Mucosa of stomach (tissue), 1 donor: ENCODE measurements at regions not wholly inside any gene's neighbourhood (a gene's known extent, or its start where the extent isn't known, plus 50 kb on each side); places are given as distances from the start of the nearest gene placed in this dataset.

ENCODE experiments used
- H3K27me3 ChIP-seq: one replicate; pipeline ENCODE4 v1.7.0; 2013; ENCODE audit warnings: mild to moderate bottlenecking, low read length; ENCODE audit not compliant: control insufficient read depth, insufficient read depth
- H3K36me3 ChIP-seq: one replicate; pipeline ENCODE4 v1.7.0; 2013; ENCODE audit warnings: low read length; ENCODE audit not compliant: control insufficient read depth, insufficient read depth
- H3K4me1 ChIP-seq: one replicate; pipeline ENCODE4 v1.7.0; 2013; ENCODE audit warnings: mild to moderate bottlenecking, low read length; ENCODE audit not compliant: control insufficient read depth, insufficient read depth
- H3K4me3 ChIP-seq: one replicate; pipeline ENCODE4 v1.7.0; 2013; ENCODE audit warnings: low read length
- H3K9ac ChIP-seq: one replicate; pipeline ENCODE4 v1.7.0; 2013; ENCODE audit warnings: mild to moderate bottlenecking, low read length, moderate library complexity
- H3K9me3 ChIP-seq: one replicate; pipeline ENCODE4 v1.7.0; 2013; ENCODE audit warnings: mild to moderate bottlenecking, low read length, moderate library complexity; ENCODE audit not compliant: control insufficient read depth
- donor health status: Pancreatic carcinoma.

- Histone ChIP-seq H3K27me3 (no peaks in the 10 kb centered on the region), H3K36me3 (no peaks in the 10 kb centered on the region), H3K9me3 (no peaks in the 10 kb centered on the region), H3K9ac (no peak overlapping the region), H3K4me1 (no peaks in the 10 kb centered on the region), H3K4me3 (no peak overlapping the region)
Measured at GRCh38 chr2:45121236-45121927, 112.1 kb upstream of the SIX2 start.

GRCh38 chr2:45120546-45120945 lies 111.3 kb upstream of the SIX2 start:
- H3K9ac ChIP-seq, result no peak overlapping the region

GRCh38 chr2:45119855-45120254 lies 110.6 kb upstream of the SIX2 start:
- Histone ChIP-seq H3K4me3 (no peak overlapping the region), H3K9ac (no peak overlapping the region), H3K9me3 (no peaks in the 10 kb centered on the region), H3K27me3 (no peaks in the 10 kb centered on the region), H3K36me3 (no peaks in the 10 kb centered on the region), H3K4me1 (no peaks in the 10 kb centered on the region)

More at GRCh38 chr2:45120546-45120945, 111.3 kb upstream of the SIX2 start:
- Histone ChIP-seq H3K9me3 (no peaks in the 10 kb centered on the region), H3K4me3 (no peak overlapping the region), H3K36me3 (no peaks in the 10 kb centered on the region), H3K4me1 (no peaks in the 10 kb centered on the region), H3K27me3 (no peaks in the 10 kb centered on the region)

- no peaks in the 10 kb centered on the region for H3K27me3 ChIP-seq
- H3K4me3 ChIP-seq, result no peak overlapping the region
- H3K36me3 ChIP-seq, result no peaks in the 10 kb centered on the region
- H3K9me3 ChIP-seq, result no peaks in the 10 kb centered on the region
- no peaks in the 10 kb centered on the region for H3K4me1 ChIP-seq
- no peak overlapping the region for H3K9ac ChIP-seq
Measured at GRCh38 chr2:45119038-45119437, 109.8 kb upstream of the SIX2 start.

- H3K9ac ChIP-seq, result no peak overlapping the region
- H3K4me3 ChIP-seq, result no peak overlapping the region
- no peaks in the 10 kb centered on the region for H3K27me3 ChIP-seq
- no peaks in the 10 kb centered on the region for H3K4me1 ChIP-seq
- H3K36me3 ChIP-seq, result no peaks in the 10 kb centered on the region
- H3K9me3 ChIP-seq, result no peaks in the 10 kb centered on the region
Measured at GRCh38 chr2:45117383-45117782, 108.1 kb upstream of the SIX2 start.

- no peaks in the 10 kb centered on the region for H3K4me1 ChIP-seq
- H3K9me3 ChIP-seq, result no peaks in the 10 kb centered on the region
- no peaks in the 10 kb centered on the region for H3K36me3 ChIP-seq
- no peak overlapping the region for H3K4me3 ChIP-seq
- no peaks in the 10 kb centered on the region for H3K27me3 ChIP-seq
- H3K9ac ChIP-seq, result no peak overlapping the region
Measured at GRCh38 chr2:45115181-45115580, 105.9 kb upstream of the SIX2 start.

GRCh38 chr2:45114221-45114955 lies 105.1 kb upstream of the SIX2 start:
- Histone ChIP-seq H3K9ac (no peak overlapping the region), H3K9me3 (no peaks in the 10 kb centered on the region), H3K4me3 (no peak overlapping the region), H3K36me3 (no peaks in the 10 kb centered on the region), H3K27me3 (no peaks in the 10 kb centered on the region), H3K4me1 (no peaks in the 10 kb centered on the region)

GRCh38 chr2:45112750-45113149 lies 103.5 kb upstream of the SIX2 start:
- no peaks in the 10 kb centered on the region for H3K4me1 ChIP-seq
- H3K4me3 ChIP-seq, result no peak overlapping the region
- H3K36me3 ChIP-seq, result no peaks in the 10 kb centered on the region
- no peaks in the 10 kb centered on the region for H3K9me3 ChIP-seq
- no peak overlapping the region for H3K9ac ChIP-seq
- H3K27me3 ChIP-seq, result no peaks in the 10 kb centered on the region

- Histone ChIP-seq H3K4me3 (no peak overlapping the region), H3K9me3 (no peaks in the 10 kb centered on the region), H3K27me3 (no peaks in the 10 kb centered on the region), H3K4me1 (no peaks in the 10 kb centered on the region), H3K36me3 (no peaks in the 10 kb centered on the region), H3K9ac (no peak overlapping the region)
Measured at GRCh38 chr2:45105050-45105582, 95.9 kb upstream of the SIX2 start.

- Histone ChIP-seq H3K27me3 (no peaks in the 10 kb centered on the region), H3K4me3 (no peak overlapping the region), H3K4me1 (no peaks in the 10 kb centered on the region), H3K9me3 (no peaks in the 10 kb centered on the region), H3K36me3 (no peaks in the 10 kb centered on the region), H3K9ac (no peak overlapping the region)
Measured at GRCh38 chr2:45104429-45104828, 95.2 kb upstream of the SIX2 start.

GRCh38 chr2:45103351-45104345 lies 94.4 kb upstream of the SIX2 start:
- H3K4me1 ChIP-seq, result no peaks in the 10 kb centered on the region
- H3K36me3 ChIP-seq, result no peaks in the 10 kb centered on the region
- H3K27me3 ChIP-seq, result no peaks in the 10 kb centered on the region
- H3K9me3 ChIP-seq, result no peaks in the 10 kb centered on the region
- H3K4me3 ChIP-seq, result no peak overlapping the region
- no peak overlapping the region for H3K9ac ChIP-seq
